Neural cell (in vitro differentiated cells): ENCODE measurements at regions not wholly inside any gene's neighbourhood (a gene's known extent, or its start where the extent isn't known, plus 50 kb on each side); places are given as distances from the start of the nearest gene placed in this dataset.

Experiments
- CTCF ChIP-seq: fragments of 450-650 bp; IDR thresholded peaks from 2 replicates; pipeline ENCODE4 v1.5.1; 2014; ENCODE audit warnings: antibody characterized with exemption, mild to moderate bottlenecking, moderate library complexity; ENCODE audit not compliant: poor library complexity, severe bottlenecking
- EZH2 ChIP-seq: fragments of 200-600, 300-800 bp; shearing (Covaris generic), sonication (generic); IDR thresholded peaks from 2 replicates; pipeline ENCODE4 v1.6.1; 2014; ENCODE audit warnings: antibody characterized with exemption, low read length, borderline replicate concordance, mild to moderate bottlenecking; ENCODE audit not compliant: insufficient read depth, poor library complexity, severe bottlenecking
- RAD21 ChIP-seq: fragments of 450-650 bp; conservative IDR thresholded peaks from 2 replicates; pipeline ENCODE4 v1.6.1; 2014; ENCODE audit warnings: antibody characterized with exemption, mild to moderate bottlenecking, moderate library complexity
- SMC3 ChIP-seq: fragments of 450-650 bp; conservative IDR thresholded peaks from 2 replicates; pipeline ENCODE4 v1.6.1; 2014; ENCODE audit warnings: antibody characterized with exemption, mild to moderate bottlenecking, moderate library complexity; ENCODE audit not compliant: poor library complexity
- TAF1 ChIP-seq: IDR thresholded peaks from 2 replicates; pipeline ENCODE4 v1.6.1; 2012; ENCODE audit warnings: low read depth

- TF ChIP-seq TAF1 (no peak), RAD21 (no peak), SMC3 (no peak), EZH2 (no peak), CTCF (no peak)
Observed at GRCh38 chr4:28686618-28687017, 1826.0 kb downstream of the STIM2 start.
